Astrocyte (in vitro differentiated cells and primary cell): ENCODE measurements at regions not wholly inside any gene's neighbourhood (a gene's known extent, or its start where the extent isn't known, plus 50 kb on each side); places are given as distances from the start of the nearest gene placed in this dataset.

Experiments
- DNase-seq: peaks from one replicate; pipeline ENCODE4 v3.0.0-alpha.2; 2010; ENCODE audit warnings: low read depth
- FAIRE-seq: peaks from 2 replicates; lab custom pipeline; 2011; peaks lifted over from hg19 to GRCh38; lab: Jason Lieb, UNC
- H2AFZ ChIP-seq: 2 replicates; pipeline ENCODE4 v1.6.0; 2012; ENCODE audit warnings: low read depth, low read length, inconsistent platforms
- H3K27ac ChIP-seq: 2 replicates; pipeline ENCODE4 v1.5.1; 2011; ENCODE audit warnings: low read depth, low read length, inconsistent platforms
- H3K27me3 ChIP-seq: 2 replicates; pipeline ENCODE4 v1.6.0; 2011; ENCODE audit warnings: low read length, inconsistent platforms; ENCODE audit not compliant: insufficient read depth
- H3K36me3 ChIP-seq: 2 replicates; pipeline ENCODE4 v1.5.1; 2011; ENCODE audit warnings: low read length, inconsistent platforms; ENCODE audit not compliant: insufficient read depth
- H3K4me1 ChIP-seq: 2 replicates; pipeline ENCODE4 v1.5.1; 2011; ENCODE audit warnings: low read length, inconsistent platforms; ENCODE audit not compliant: insufficient read depth
- H3K4me2 ChIP-seq: 2 replicates; pipeline ENCODE4 v1.6.0; 2012; ENCODE audit warnings: low read length, inconsistent platforms
- H3K4me3 ChIP-seq: 2 replicates; pipeline ENCODE4 v1.5.1; 2011; ENCODE audit warnings: low read depth, mild to moderate bottlenecking, low read length, inconsistent platforms; ENCODE audit not compliant: insufficient read depth
- H3K79me2 ChIP-seq: 2 replicates; pipeline ENCODE4 v1.6.0; 2012; ENCODE audit warnings: mild to moderate bottlenecking, low read length, inconsistent platforms; ENCODE audit not compliant: insufficient read depth
- H3K9ac ChIP-seq: 2 replicates; pipeline ENCODE4 v1.6.0; 2012; ENCODE audit warnings: mild to moderate bottlenecking, low read length, inconsistent platforms
- H3K9me3 ChIP-seq: 2 replicates; pipeline ENCODE4 v1.5.1; 2012; ENCODE audit warnings: low read depth, mild to moderate bottlenecking, low read length, inconsistent platforms; ENCODE audit not compliant: insufficient read depth
- H4K20me1 ChIP-seq: 2 replicates; pipeline ENCODE4 v1.6.0; 2012; ENCODE audit warnings: low read length, inconsistent platforms; ENCODE audit not compliant: insufficient read depth
- H3K27ac Mint-ChIP-seq: one replicate; pipeline ENCODE4 v1.8.0; 2021; ENCODE audit warnings: mild to moderate bottlenecking, mixed read lengths; ENCODE audit not compliant: unreplicated experiment
- H3K27me3 Mint-ChIP-seq: one replicate; pipeline ENCODE4 v1.8.0; 2021; ENCODE audit warnings: low read depth, mixed read lengths; ENCODE audit not compliant: unreplicated experiment
- H3K36me3 Mint-ChIP-seq: one replicate; pipeline ENCODE4 v1.8.0; 2021; ENCODE audit warnings: low read depth, mixed read lengths; ENCODE audit not compliant: unreplicated experiment
- H3K4me1 Mint-ChIP-seq: one replicate; pipeline ENCODE4 v1.8.0; 2021; ENCODE audit warnings: low read depth, mixed read lengths; ENCODE audit not compliant: unreplicated experiment
- H3K4me3 Mint-ChIP-seq: one replicate; pipeline ENCODE4 v1.8.0; 2021; ENCODE audit warnings: mild to moderate bottlenecking, moderate library complexity, mixed read lengths; ENCODE audit not compliant: unreplicated experiment
- H3K9me3 Mint-ChIP-seq: one replicate; pipeline ENCODE4 v1.8.0; 2021; ENCODE audit warnings: mild to moderate bottlenecking, mixed read lengths; ENCODE audit not compliant: unreplicated experiment
- EZH2 ChIP-seq: IDR thresholded peaks from 2 replicates; pipeline ENCODE4 v1.6.1; 2012; ENCODE audit warnings: mild to moderate bottlenecking, low read length, inconsistent platforms; ENCODE audit not compliant: insufficient read depth
- TF ChIP-seq, protein P1 (sequence below): IDR thresholded peaks from 2 replicates; pipeline ENCODE4 v1.5.1; 2011; ENCODE audit warnings: low read depth, mild to moderate bottlenecking, inconsistent platforms, low read length, moderate library complexity; ENCODE audit not compliant: insufficient read depth

DNA sequence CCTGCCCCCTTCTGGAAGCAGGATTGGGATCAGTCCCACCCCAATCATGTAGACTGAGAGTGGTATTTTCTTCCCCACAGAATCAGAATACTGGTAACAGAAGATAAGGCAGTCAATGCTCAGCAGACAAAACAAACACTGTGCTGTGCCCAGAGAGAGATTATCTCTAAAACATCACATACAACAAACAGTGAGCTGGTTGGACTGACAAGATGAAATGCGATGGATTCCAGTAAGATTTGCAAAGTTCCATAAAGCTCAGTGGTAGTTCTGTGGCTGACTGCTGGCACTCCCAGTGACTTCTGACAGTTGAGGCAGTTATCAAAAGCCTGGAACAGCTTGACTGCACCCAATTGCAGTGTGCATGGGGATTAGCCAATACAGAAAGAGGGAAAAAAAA lies 311.5 kb upstream of the MGAT5 start:
- TF ChIP-seq, protein P1, sequence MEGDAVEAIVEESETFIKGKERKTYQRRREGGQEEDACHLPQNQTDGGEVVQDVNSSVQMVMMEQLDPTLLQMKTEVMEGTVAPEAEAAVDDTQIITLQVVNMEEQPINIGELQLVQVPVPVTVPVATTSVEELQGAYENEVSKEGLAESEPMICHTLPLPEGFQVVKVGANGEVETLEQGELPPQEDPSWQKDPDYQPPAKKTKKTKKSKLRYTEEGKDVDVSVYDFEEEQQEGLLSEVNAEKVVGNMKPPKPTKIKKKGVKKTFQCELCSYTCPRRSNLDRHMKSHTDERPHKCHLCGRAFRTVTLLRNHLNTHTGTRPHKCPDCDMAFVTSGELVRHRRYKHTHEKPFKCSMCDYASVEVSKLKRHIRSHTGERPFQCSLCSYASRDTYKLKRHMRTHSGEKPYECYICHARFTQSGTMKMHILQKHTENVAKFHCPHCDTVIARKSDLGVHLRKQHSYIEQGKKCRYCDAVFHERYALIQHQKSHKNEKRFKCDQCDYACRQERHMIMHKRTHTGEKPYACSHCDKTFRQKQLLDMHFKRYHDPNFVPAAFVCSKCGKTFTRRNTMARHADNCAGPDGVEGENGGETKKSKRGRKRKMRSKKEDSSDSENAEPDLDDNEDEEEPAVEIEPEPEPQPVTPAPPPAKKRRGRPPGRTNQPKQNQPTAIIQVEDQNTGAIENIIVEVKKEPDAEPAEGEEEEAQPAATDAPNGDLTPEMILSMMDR, result no peak
- TF ChIP-seq EZH2, result no peak

DNA sequence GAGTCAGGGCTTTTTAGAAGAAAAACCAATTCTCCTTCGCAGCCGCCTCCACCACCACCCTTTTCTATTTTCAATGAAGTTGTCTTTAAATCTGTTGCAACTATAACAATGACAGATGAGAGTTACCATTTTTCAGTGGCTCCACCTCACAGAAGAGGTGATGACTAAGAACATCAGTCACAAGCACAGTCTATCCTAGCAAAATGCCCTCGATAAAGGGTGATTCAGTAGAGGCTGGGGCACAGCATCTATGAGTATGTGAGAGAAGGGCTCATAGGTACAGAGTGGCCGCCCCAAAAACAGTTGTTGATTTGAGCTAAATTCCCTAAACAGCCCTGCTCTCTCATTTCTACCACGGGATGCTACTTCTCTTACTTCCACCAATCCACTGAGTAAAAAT lies 310.8 kb upstream of the MGAT5 start:
- no peak overlapping the region for H2AFZ ChIP-seq
- no peak for DNase-seq
- H3K27me3 ChIP-seq, result no peaks in the 10 kb centered on the region
- TF ChIP-seq EZH2, result no peak
- TF ChIP-seq, protein P1, result no peak
- Mint-ChIP-seq H3K27me3 (peaks cover 6% of the 10 kb centered on the region), H3K36me3 (no peaks in the 10 kb centered on the region), H3K4me3 (no peak overlapping the region), H3K4me1 (no peaks in the 10 kb centered on the region), H3K27ac (no peak overlapping the region), H3K9me3 (no peaks in the 10 kb centered on the region)
- H3K79me2 ChIP-seq, result no peaks in the 10 kb centered on the region
- H3K4me1 ChIP-seq, result no peaks in the 10 kb centered on the region
- no peak overlapping the region for H3K4me3 ChIP-seq
- no peaks in the 10 kb centered on the region for H3K36me3 ChIP-seq
- FAIRE-seq, result no peak
- H3K27ac ChIP-seq, result no peak overlapping the region
- H3K4me2 ChIP-seq, result no peak overlapping the region
- H3K9me3 ChIP-seq, result no peaks in the 10 kb centered on the region
- no peaks in the 10 kb centered on the region for H4K20me1 ChIP-seq
- H3K9ac ChIP-seq, result no peak overlapping the region

More for the DNA sequence above, 311.5 kb upstream of the MGAT5 start:
- DNase-seq (no peak), FAIRE-seq (no peak)
- Histone ChIP-seq H3K4me3 (no peak overlapping the region), H3K4me2 (no peak overlapping the region), H2AFZ (no peak overlapping the region), H3K9me3 (no peaks in the 10 kb centered on the region), H3K27ac (no peak overlapping the region), H3K36me3 (no peaks in the 10 kb centered on the region), H3K79me2 (no peaks in the 10 kb centered on the region), H3K9ac (no peak overlapping the region), H3K4me1 (no peaks in the 10 kb centered on the region), H4K20me1 (no peaks in the 10 kb centered on the region), H3K27me3 (no peaks in the 10 kb centered on the region)
- no peaks in the 10 kb centered on the region for H3K4me1 Mint-ChIP-seq
- peaks cover 6% of the 10 kb centered on the region for H3K27me3 Mint-ChIP-seq
- no peak overlapping the region for H3K27ac Mint-ChIP-seq
- H3K36me3 Mint-ChIP-seq, result no peaks in the 10 kb centered on the region
- no peak overlapping the region for H3K4me3 Mint-ChIP-seq
- H3K9me3 Mint-ChIP-seq, result no peaks in the 10 kb centered on the region

DNA sequence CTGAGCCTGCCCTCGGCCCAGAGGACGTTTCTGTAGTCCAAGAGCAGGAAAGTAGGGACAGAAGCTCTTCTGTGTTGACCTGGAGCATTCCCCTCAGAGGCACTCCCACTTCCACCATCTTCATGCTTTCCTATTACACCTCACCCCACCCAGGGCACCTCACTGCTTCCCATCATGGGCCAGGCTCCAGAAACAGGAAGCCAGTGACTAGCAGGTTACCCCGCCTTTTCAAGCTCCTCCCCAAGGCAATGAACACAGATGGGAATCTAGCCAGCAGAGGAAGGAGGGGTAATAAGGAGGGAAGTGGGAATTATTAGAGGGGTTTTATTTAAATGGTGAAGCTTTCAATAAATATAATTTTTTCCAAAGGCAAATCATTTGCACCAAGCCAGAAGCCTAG lies 308.8 kb upstream of the MGAT5 start:
- FAIRE-seq, result no peak
- Histone ChIP-seq H3K4me2 (no peak overlapping the region), H3K9ac (no peak overlapping the region), H3K27me3 (no peaks in the 10 kb centered on the region), H3K9me3 (no peaks in the 10 kb centered on the region), H3K4me3 (no peak overlapping the region), H3K27ac (no peak overlapping the region), H3K79me2 (no peaks in the 10 kb centered on the region), H4K20me1 (no peaks in the 10 kb centered on the region), H3K4me1 (no peaks in the 10 kb centered on the region), H3K36me3 (no peaks in the 10 kb centered on the region), H2AFZ (no peak overlapping the region)
- DNase-seq, result no peak
- no peaks in the 10 kb centered on the region for H3K4me1 Mint-ChIP-seq
- no peaks in the 10 kb centered on the region for H3K36me3 Mint-ChIP-seq
- H3K9me3 Mint-ChIP-seq, result no peaks in the 10 kb centered on the region
- H3K27ac Mint-ChIP-seq, result no peak overlapping the region
- H3K27me3 Mint-ChIP-seq, result peaks cover 9% of the 10 kb centered on the region
- TF ChIP-seq, protein P1, result no peak
- no peak for TF ChIP-seq EZH2
- no peak overlapping the region for H3K4me3 Mint-ChIP-seq
